ENCODE measurements at regions not wholly inside any gene's neighbourhood (a gene's known extent, or its start where the extent isn't known, plus 50 kb on each side); places are given as distances from the start of the nearest gene placed in this dataset.
A peak's percentile ranks its signal among the peaks of the same experiment; 100 is the strongest.

DNA sequence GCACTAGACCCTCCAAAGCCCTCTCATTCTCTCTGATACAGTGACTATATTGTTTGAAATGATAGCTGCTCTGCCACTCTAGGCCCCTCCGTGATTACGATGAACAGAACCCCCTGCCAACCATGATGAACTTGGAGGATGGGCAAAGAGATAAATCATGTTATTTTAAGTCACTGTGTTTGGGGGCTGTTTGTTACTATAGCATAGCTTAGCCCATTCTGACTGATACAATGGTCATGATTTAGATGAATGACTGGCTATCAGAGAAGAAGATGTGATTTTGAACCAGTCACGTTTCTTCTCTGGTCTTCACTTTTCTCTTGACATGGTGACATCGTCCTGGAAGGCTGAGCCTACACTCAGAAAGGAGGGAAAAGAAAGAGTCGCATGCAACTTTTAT lies 95.4 kb upstream of the HABP2 start:
- no CpG with 5 or more reads among the region's 5 CpGs for WGBS (ENCODE audit: insufficient coverage)
- DNase-seq (ENCODE audit: low read depth in 4 of 6, low spot score in 6 of 6): no peak
- Histone ChIP-seq H3K27me3 (ENCODE audit: control insufficient read depth, insufficient read depth, low read length) (peaks cover 2% of the 10 kb centered on the region), H3K4me1 (ENCODE audit: control insufficient read depth, insufficient read depth, low read length) (peaks cover 5% of the 10 kb centered on the region), H3K4me3 (ENCODE audit: low read depth, low read length) (no peak overlapping the region), H3K9me3 (ENCODE audit: control insufficient read depth, insufficient read depth, low read length) (no peaks in the 10 kb centered on the region), H3K27ac (ENCODE audit: low read depth, low read length) (no peak overlapping the region), H3K36me3 (ENCODE audit: control insufficient read depth, insufficient read depth, low read length) (no peaks in the 10 kb centered on the region)

DNA sequence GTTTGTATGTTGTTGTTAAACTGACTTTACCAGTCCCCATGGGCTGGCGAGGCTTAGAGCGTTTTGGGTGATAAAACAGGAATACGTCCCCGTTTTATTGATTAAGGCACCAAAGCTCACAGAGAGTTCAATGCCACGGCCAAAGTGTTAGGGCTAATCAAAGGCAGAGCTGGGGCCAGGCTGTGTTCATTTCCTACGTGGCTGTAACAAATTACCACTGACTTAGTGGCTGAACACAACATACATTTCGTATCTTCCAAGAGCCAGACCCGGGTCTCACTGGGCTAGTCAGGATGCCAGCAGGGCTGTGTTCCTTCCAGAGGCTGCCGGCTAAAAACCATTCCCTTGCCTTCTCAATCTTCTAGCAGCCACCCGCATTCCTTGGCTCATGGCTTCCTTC lies 94.4 kb upstream of the HABP2 start:
- Histone ChIP-seq H3K27ac (ENCODE audit: low read depth, low read length) (no peak overlapping the region), H3K9me3 (ENCODE audit: control insufficient read depth, insufficient read depth, low read length) (no peaks in the 10 kb centered on the region), H3K4me1 (ENCODE audit: control insufficient read depth, insufficient read depth, low read length) (peaks cover 5% of the 10 kb centered on the region), H3K27me3 (ENCODE audit: control insufficient read depth, insufficient read depth, low read length) (peaks cover 2% of the 10 kb centered on the region), H3K36me3 (ENCODE audit: control insufficient read depth, insufficient read depth, low read length) (no peaks in the 10 kb centered on the region), H3K4me3 (ENCODE audit: low read depth, low read length) (no peak overlapping the region)
- no peak for DNase-seq (ENCODE audit: low read depth in 4 of 6, low spot score in 6 of 6)
- WGBS (ENCODE audit: insufficient coverage): 97% methylated on average over 9 of the region's 10 CpGs

DNA sequence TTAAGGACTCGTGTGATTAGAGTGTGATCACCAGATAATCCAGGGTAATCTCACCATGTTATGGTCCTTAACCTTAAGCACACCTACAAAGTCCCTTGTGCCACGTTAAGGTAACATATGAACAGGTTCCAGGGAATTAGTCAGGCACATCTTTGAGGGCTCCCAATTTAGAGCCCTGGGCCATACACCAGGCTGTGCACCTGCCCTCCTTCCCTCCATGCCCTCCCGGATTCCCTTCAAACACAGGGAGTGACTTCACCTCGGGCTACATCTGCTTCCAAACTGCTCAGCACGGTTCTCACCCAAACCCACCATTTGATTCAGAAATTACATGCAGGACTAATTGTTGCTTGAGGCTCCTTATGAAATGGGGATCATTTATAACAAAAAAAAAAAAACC lies 93.9 kb upstream of the HABP2 start:
- Histone ChIP-seq H3K36me3 (ENCODE audit: control insufficient read depth, insufficient read depth, low read length) (no peaks in the 10 kb centered on the region), H3K27me3 (ENCODE audit: control insufficient read depth, insufficient read depth, low read length) (peaks cover 2% of the 10 kb centered on the region), H3K4me1 (ENCODE audit: control insufficient read depth, insufficient read depth, low read length) (peaks cover 5% of the 10 kb centered on the region), H3K4me3 (ENCODE audit: low read depth, low read length) (no peak overlapping the region), H3K27ac (ENCODE audit: low read depth, low read length) (no peak overlapping the region), H3K9me3 (ENCODE audit: control insufficient read depth, insufficient read depth, low read length) (no peaks in the 10 kb centered on the region)
- WGBS (ENCODE audit: insufficient coverage): 76% methylated on average over 3 of the region's 5 CpGs
- DNase-seq (ENCODE audit: low read depth in 4 of 6, low spot score in 6 of 6): no peak

DNA sequence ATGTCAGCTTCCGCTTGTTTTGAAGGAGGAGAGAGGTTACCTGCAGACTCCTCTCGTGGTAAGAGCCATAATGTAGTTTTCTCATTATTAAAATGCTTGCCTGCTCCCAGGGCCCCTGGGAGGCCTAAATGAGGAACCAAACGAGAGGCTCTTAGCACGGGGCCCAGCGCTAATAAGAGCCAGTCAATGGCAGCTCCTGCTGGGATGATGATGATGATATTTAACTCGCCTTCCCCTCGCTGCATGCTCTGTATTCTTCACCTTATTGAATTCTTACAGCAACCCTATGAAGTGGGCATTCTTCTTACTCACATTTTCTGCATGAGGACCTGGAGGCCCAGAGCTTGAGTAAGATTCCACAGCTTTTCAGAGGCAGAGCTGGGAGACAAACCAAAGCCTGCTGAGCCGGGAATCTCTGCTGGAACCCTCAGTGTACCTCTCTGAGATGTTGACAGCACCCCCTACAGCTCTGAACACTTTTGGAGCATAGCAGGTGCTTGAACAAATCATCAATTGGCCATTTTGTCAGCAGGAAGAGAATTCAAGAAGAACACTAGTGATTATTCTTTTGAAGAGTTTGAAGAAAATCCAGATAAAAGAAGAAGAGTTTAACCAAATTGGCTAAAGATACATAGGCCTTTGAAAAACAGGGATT lies 93.1 kb upstream of the HABP2 start:
- Histone ChIP-seq H3K4me3 (ENCODE audit: low read depth, low read length) (no peak overlapping the region), H3K27me3 (ENCODE audit: control insufficient read depth, insufficient read depth, low read length) (peaks cover 2% of the 10 kb centered on the region), H3K4me1 (ENCODE audit: control insufficient read depth, insufficient read depth, low read length) (no peaks in the 10 kb centered on the region), H3K27ac (ENCODE audit: low read depth, low read length) (no peak overlapping the region), H3K9me3 (ENCODE audit: control insufficient read depth, insufficient read depth, low read length) (no peaks in the 10 kb centered on the region), H3K36me3 (ENCODE audit: control insufficient read depth, insufficient read depth, low read length) (no peaks in the 10 kb centered on the region)
- WGBS (ENCODE audit: insufficient coverage): 34% methylated on average over 6 of the region's 8 CpGs
- peak in 1 of 6 donors; percentile 75 for DNase-seq (ENCODE audit: low read depth in 4 of 6, low spot score in 6 of 6)

DNA sequence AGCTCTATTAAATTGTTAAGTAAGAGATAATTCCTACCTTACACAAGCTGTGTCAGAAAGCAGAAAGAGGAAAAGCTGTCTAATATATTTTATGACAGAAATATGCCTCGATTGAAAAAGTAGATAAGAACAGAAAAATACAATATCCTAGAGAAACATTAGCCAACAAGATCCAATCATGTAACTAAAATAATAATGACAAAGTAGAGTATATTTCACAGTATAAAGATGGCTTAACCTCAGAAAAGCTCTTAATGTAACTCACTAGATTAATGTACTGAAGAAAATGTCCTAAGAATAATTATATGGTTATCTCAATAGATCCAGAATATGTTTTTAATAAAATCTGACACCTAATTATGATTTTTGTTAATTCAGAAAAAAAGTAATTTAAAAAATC lies 89.8 kb upstream of the HABP2 start:
- DNase-seq (ENCODE audit: low read depth in 4 of 6, low spot score in 6 of 6): no peak
- Histone ChIP-seq H3K4me3 (ENCODE audit: low read depth, low read length) (no peak overlapping the region), H3K27me3 (ENCODE audit: control insufficient read depth, insufficient read depth, low read length) (no peaks in the 10 kb centered on the region), H3K9me3 (ENCODE audit: control insufficient read depth, insufficient read depth, low read length) (no peaks in the 10 kb centered on the region), H3K4me1 (ENCODE audit: control insufficient read depth, insufficient read depth, low read length) (no peaks in the 10 kb centered on the region), H3K36me3 (ENCODE audit: control insufficient read depth, insufficient read depth, low read length) (no peaks in the 10 kb centered on the region), H3K27ac (ENCODE audit: low read depth, low read length) (no peak overlapping the region)
- WGBS (ENCODE audit: insufficient coverage): no CpG with 5 or more reads among the region's 1 CpG

DNA sequence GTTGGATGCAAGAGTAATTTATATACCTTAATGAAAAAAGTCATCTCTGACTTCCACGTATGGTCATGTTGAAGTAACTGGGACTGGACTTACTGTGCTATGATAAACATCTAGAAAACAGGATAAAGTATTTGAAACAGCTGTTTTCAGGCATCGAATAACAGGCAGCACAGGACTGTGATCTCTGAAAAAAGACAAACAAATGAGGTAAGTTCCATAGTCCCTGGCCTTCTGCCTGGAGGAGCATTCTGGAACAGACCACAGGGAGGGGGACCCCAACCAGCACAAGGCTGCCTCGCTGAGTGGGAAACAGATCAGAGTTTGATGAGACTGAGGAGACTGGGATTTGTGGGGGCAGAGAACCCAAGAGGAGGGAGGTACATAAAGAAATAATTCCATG lies 89.1 kb upstream of the HABP2 start:
- 71% methylated on average over 3 of the region's 3 CpGs for WGBS (ENCODE audit: insufficient coverage)
- Histone ChIP-seq H3K36me3 (ENCODE audit: control insufficient read depth, insufficient read depth, low read length) (no peaks in the 10 kb centered on the region), H3K27ac (ENCODE audit: low read depth, low read length) (no peak overlapping the region), H3K9me3 (ENCODE audit: control insufficient read depth, insufficient read depth, low read length) (no peaks in the 10 kb centered on the region), H3K4me1 (ENCODE audit: control insufficient read depth, insufficient read depth, low read length) (no peaks in the 10 kb centered on the region), H3K4me3 (ENCODE audit: low read depth, low read length) (no peak overlapping the region), H3K27me3 (ENCODE audit: control insufficient read depth, insufficient read depth, low read length) (no peaks in the 10 kb centered on the region)
- DNase-seq (ENCODE audit: low read depth in 4 of 6, low spot score in 6 of 6): no peak

DNA sequence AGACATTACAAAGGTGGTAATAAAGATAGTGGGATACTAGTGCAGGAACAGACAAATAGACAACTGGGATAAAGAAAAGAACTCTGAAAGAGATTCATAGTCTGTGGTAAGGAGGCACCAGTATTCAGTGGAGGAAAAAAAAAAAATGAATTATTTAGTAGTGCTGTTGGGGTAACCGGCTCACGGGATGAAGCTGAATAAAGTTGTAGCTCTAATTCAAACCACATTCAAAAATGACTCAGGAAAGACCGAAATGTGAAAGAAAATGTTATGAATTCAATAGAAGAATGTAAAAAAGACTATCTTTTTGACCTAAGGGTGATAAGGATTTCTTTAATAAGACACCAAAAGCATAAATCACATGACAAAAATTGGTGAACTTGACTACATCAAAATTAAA lies 83.1 kb upstream of the HABP2 start:
- Histone ChIP-seq H3K9me3 (ENCODE audit: control insufficient read depth, insufficient read depth, low read length) (no peaks in the 10 kb centered on the region), H3K27me3 (ENCODE audit: control insufficient read depth, insufficient read depth, low read length) (no peaks in the 10 kb centered on the region), H3K4me1 (ENCODE audit: control insufficient read depth, insufficient read depth, low read length) (no peaks in the 10 kb centered on the region), H3K27ac (ENCODE audit: low read depth, low read length) (no peak overlapping the region), H3K4me3 (ENCODE audit: low read depth, low read length) (no peak overlapping the region), H3K36me3 (ENCODE audit: control insufficient read depth, insufficient read depth, low read length) (no peaks in the 10 kb centered on the region)
- DNase-seq (ENCODE audit: low read depth in 4 of 6, low spot score in 6 of 6): no peak
- WGBS (ENCODE audit: insufficient coverage): no CpG with 5 or more reads among the region's 3 CpGs

DNA sequence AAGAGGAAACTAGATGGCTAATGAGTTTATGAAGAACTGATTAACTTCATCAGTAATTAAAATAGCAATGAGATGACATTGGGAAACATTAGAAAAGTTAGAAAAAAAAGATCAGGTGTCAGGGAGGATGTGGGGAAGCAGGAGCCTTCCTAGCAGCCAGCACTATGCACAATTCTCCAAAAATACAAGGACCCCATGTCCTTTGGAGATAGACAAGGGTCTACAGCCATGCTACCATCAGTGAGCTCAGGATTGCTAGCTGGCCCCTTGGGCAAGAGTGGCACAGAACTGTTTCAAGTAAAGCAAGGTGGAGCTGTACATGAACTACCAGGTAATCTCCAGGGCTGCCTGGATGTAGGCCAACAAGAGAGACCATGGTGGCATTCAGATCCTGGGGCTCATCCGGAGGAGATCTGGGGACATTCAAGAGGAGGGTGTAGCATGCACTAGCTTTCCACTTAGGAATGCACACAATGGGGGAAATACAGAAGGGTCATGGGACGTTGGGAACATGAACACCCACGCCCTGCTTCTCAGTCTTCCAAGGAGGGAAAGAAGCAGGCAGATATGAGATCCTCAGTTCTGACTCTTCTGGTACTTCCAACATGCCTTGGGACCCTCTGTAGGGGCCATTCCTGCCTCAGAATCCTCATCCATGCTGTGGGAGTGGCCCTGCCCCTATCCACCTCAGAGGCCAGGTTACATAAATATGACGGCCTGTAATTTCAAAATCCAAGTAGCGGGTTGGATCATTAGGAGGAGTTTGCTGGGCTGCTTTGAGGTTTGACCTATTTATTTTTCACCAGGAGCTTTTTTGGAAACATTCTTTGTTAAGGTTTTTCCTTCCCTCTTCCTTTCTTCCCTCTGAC lies 82.2 kb upstream of the HABP2 start:
- 90% methylated on average over 2 of the region's 5 CpGs for WGBS (ENCODE audit: insufficient coverage)
- Histone ChIP-seq H3K27ac (ENCODE audit: low read depth, low read length) (no peak overlapping the region), H3K4me1 (ENCODE audit: control insufficient read depth, insufficient read depth, low read length) (no peaks in the 10 kb centered on the region), H3K9me3 (ENCODE audit: control insufficient read depth, insufficient read depth, low read length) (no peaks in the 10 kb centered on the region), H3K27me3 (ENCODE audit: control insufficient read depth, insufficient read depth, low read length) (no peaks in the 10 kb centered on the region), H3K36me3 (ENCODE audit: control insufficient read depth, insufficient read depth, low read length) (no peaks in the 10 kb centered on the region), H3K4me3 (ENCODE audit: low read depth, low read length) (no peak overlapping the region)
- DNase-seq (ENCODE audit: low read depth in 4 of 6, low spot score in 6 of 6): no peak

DNA sequence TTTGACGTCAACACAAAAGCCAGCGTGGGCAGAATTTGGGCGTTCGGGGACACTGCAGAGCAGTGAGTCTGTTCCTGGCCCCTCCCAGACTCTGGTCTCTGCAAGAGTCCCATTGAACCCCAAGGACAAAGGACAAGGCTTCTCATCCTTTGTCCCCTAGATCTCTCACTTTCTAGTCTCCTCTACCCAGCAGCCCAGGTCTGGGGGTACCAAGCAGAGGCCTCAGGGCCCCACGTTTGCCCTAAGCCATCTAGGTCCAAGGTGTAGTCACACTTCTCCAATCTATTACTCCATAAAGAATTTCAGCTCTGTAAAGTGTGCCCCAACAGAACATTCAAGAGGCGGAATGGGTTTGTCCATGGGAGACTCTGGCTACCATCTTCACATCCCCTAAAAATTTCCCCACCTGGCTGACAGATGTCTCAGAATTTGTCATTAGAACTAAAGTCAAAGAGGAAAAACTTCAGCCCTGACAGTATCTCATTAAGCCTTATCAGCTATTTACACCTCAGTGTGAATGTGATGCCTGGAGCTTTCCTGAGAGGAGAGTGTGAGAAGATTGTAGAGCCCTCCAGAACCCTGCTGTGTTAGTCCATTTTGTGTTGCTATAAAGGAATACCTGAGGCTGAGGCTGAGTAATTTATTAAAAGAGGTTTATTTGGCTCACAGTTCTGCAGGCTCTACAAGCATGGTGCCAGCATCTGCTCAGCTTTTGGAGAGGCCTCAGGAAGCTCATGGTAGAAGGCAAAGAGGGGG lies 81.4 kb upstream of the HABP2 start:
- H3K27ac ChIP-seq (ENCODE audit: low read depth, low read length): no peak overlapping the region
- H3K36me3 ChIP-seq (ENCODE audit: control insufficient read depth, insufficient read depth, low read length): no peaks in the 10 kb centered on the region
- no peaks in the 10 kb centered on the region for H3K4me1 ChIP-seq (ENCODE audit: control insufficient read depth, insufficient read depth, low read length)
- no peaks in the 10 kb centered on the region for H3K9me3 ChIP-seq (ENCODE audit: control insufficient read depth, insufficient read depth, low read length)
- DNase-seq (ENCODE audit: low read depth in 4 of 6, low spot score in 6 of 6): no peak
- no peak overlapping the region for H3K4me3 ChIP-seq (ENCODE audit: low read depth, low read length)
- H3K27me3 ChIP-seq (ENCODE audit: control insufficient read depth, insufficient read depth, low read length): no peaks in the 10 kb centered on the region
- WGBS (ENCODE audit: insufficient coverage): 89% methylated on average over 6 of the region's 6 CpGs
